ENCODE measurements at regions not wholly inside any gene's neighbourhood (a gene's known extent, or its start where the extent isn't known, plus 50 kb on each side); places are given as distances from the start of the nearest gene placed in this dataset.
A peak's percentile ranks its signal among the peaks of the same experiment; 100 is the strongest.

- TF ChIP-seq KAT7 (CRISPR knock-in tag; IDR thresholded peaks at IDR 0.05; ENCODE audit: borderline replicate concordance): no peak
- TF ChIP-seq IRF1 (CRISPR knock-in tag; IDR thresholded peaks at IDR 0.05): no peak
- TF ChIP-seq E2F5 (CRISPR knock-in tag; IDR thresholded peaks at IDR 0.05): no peak
- TF ChIP-seq ZNF425 (CRISPR knock-in tag; conservative IDR thresholded peaks at IDR 0.05): no peak
- no peak overlapping the region for H3K4me3 Mint-ChIP-seq
- no peak for DNase-seq (ENCODE audit: low spot score)
- no peaks in the 10 kb centered on the region for H3K36me3 Mint-ChIP-seq
- ChIA-PET POLR2A (no interaction called here), CTCF (no interaction called here)
- no peak for ATAC-seq
- peaks cover 12% of the 10 kb centered on the region for H3K9me3 Mint-ChIP-seq
- H3K4me1 Mint-ChIP-seq: peaks cover 7% of the 10 kb centered on the region; the same call in 1 of the 2 replicates
- no peaks in the 10 kb centered on the region for H3K27me3 Mint-ChIP-seq (ENCODE audit: low read depth)
- H3K27ac Mint-ChIP-seq: 0 out of 2 replicates have a peak overlapping the region, but pooled peaks have one; percentile 1
Observed at GRCh38 chr12:19847294-19848059, 408.2 kb downstream of the AEBP2 start.

GRCh38 chr12:19848421-19848820 lies 409.1 kb downstream of the AEBP2 start:
- Mint-ChIP-seq H3K4me3 (no peak overlapping the region), H3K4me1 (peaks cover 7% of the 10 kb centered on the region; the same call in 1 of the 2 replicates), H3K9me3 (peaks cover 12% of the 10 kb centered on the region), H3K27me3 (ENCODE audit: low read depth) (no peaks in the 10 kb centered on the region), H3K36me3 (no peaks in the 10 kb centered on the region), H3K27ac (no peak overlapping the region)
- no peak for ATAC-seq
- ChIA-PET POLR2A (no interaction called here), CTCF (no interaction called here)
- no peak for DNase-seq (ENCODE audit: low spot score)
- TF ChIP-seq JUN (CRISPR knock-in tag; IDR thresholded peaks at IDR 0.05) (no peak), PREB (CRISPR knock-in tag; IDR thresholded peaks at IDR 0.05; ENCODE audit: borderline replicate concordance) (no peak), STAT6 (CRISPR knock-in tag; conservative IDR thresholded peaks at IDR 0.05; ENCODE audit: low read depth) (no peak), FOXP4 (CRISPR knock-in tag; IDR thresholded peaks at IDR 0.05) (no peak), SMAD4 (CRISPR knock-in tag; IDR thresholded peaks at IDR 0.05) (no peak), OVOL2 (CRISPR knock-in tag; IDR thresholded peaks at IDR 0.05; ENCODE audit: borderline replicate concordance) (no peak), ZMAT4 (CRISPR knock-in tag; IDR thresholded peaks at IDR 0.05) (no peak), GRHL2 (CRISPR knock-in tag; IDR thresholded peaks at IDR 0.05; ENCODE audit: insufficient replicate concordance, severe bottlenecking) (no peak), ZNF219 (CRISPR knock-in tag; IDR thresholded peaks at IDR 0.05; ENCODE audit: borderline replicate concordance) (no peak), TEAD1 (CRISPR knock-in tag; IDR thresholded peaks at IDR 0.05) (no peak), ATF6 (CRISPR knock-in tag; IDR thresholded peaks at IDR 0.05) (no peak), JAZF1 (CRISPR knock-in tag; IDR thresholded peaks at IDR 0.05) (no peak), E2F5 (CRISPR knock-in tag; IDR thresholded peaks at IDR 0.05) (no peak)
